Skin epidermis (tissue), 12 donors: ENCODE measurements at regions not wholly inside any gene's neighbourhood (a gene's known extent, or its start where the extent isn't known, plus 50 kb on each side); places are given as distances from the start of the nearest gene placed in this dataset.
A peak's percentile ranks its signal among the peaks of the same experiment; 100 is the strongest.
"Not testable (repeated sequence)": the region's sequence is repeated elsewhere in the genome, so short reads cannot be mapped to it uniquely, and the experiment has no call there.

Experiments
- H3K27ac ChIP-seq, 21 experiments: fragments of 200-600 bp; sonication (generic) in 11 of 21; one replicate each; pipeline ENCODE4 v1.5.0; 2020; ENCODE audit warnings: mild to moderate bottlenecking in 3 of 21, inconsistent platforms in 2 of 21, moderate library complexity in 2 of 21
- H3K4me3 ChIP-seq, 7 experiments: fragments of 200-600 bp; sonication (generic) in 2 of 7; one replicate each; pipeline ENCODE4 v1.5.0; 2020; ENCODE audit warnings: inconsistent platforms in 2 of 7, mild to moderate bottlenecking in 2 of 7, moderate library complexity in 1 of 7

- not testable (repeated sequence) for H3K4me3 ChIP-seq, H3K27ac ChIP-seq
These were observed 174.8 kb downstream of the COL12A1 start for GRCh38 chr6:75031102-75031501.

DNA sequence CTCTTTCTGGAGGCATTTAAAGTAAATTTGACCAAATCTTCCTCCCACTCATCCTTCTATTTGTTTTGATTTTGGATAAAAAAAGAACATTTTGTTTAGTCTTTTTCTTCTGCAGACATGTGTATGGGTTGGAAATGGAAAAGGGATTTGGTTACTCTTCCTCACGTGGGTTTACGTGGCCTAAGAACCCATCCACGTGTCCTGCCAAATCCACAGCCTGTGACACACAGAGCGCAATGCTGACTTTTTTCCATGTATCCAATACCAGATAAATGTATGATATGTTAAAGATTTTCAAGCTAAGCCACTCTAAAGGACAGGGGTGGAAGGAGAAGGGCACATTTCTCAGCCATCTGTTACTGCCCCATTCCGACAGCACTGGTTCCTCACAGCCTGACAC lies 176.5 kb downstream of the COL12A1 start:
- Histone ChIP-seq H3K27ac (no peak overlapping the region), H3K4me3 (no peak overlapping the region)

GRCh38 chr6:75025371-75025770 lies 180.5 kb downstream of the COL12A1 start:
- Histone ChIP-seq H3K4me3 (no peak overlapping the region), H3K27ac (no peak overlapping the region)

DNA sequence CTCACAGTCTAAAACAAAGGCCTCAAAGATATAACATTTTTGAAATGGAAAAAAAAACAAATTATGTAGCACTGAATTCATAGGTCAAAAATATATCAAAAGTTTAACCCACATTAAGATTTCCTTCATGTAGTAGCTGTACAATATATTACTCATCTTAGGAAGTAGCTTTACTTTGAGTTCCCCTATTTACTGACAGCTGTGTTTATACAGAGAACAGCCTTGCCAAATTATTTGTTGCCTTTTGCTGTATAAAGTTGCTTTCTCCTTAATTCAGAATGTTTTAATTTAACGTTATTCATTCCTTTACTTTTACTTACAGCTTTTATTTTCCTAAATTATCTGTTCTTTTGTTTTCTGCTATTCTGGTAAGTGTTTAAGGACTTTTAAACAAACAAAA lies 181.0 kb downstream of the COL12A1 start:
- Histone ChIP-seq H3K4me3 (no peak overlapping the region), H3K27ac (peak overlapping the region in 1 of 21 experiments; percentile 3)

GRCh38 chr6:75023634-75024033 lies 182.2 kb downstream of the COL12A1 start:
- no peak overlapping the region for H3K27ac ChIP-seq
- no peak overlapping the region for H3K4me3 ChIP-seq

GRCh38 chr6:75020971-75021370 lies 184.9 kb downstream of the COL12A1 start:
- Histone ChIP-seq H3K4me3 (no peak overlapping the region), H3K27ac (no peak overlapping the region)

DNA sequence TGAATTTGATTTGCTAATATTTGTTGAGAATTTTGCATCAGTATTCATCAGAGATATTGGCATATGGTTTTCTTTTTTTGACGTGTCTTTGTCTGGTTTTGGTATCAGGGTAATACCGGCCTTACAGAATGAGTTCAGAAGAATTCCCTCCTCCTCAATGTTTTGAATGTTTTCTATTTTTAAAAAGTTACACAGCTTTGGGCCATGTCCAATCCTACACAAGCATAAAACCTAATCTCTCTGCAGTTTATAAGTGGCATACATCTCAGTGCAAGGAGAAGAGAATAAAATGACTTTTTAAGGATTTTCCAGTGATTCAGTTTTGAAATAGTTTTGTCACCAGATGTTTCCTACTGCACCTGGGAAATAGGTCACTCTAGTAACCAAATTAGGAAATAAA lies 185.5 kb downstream of the COL12A1 start:
- Histone ChIP-seq H3K27ac (no peak overlapping the region), H3K4me3 (no peak overlapping the region)

DNA sequence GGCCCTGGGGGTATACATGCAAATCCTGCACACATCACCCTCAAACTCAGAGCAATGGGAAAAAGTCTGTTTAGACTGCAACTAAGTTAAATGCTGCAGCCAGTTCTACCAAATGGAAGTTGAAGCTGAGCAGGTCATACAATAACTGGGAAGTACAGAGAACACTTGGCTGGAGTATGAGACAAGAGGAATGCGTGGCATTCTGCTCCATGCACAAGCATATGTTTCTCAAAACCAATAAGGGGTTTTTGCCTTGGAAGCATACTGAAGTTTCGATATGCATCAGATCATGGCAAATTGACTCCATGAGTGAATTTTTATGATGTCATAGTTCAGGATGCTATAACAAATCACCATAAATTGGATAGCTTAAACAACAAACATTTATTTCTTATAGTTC lies 193.8 kb downstream of the COL12A1 start:
- H3K27ac ChIP-seq, result no peak overlapping the region
- no peak overlapping the region for H3K4me3 ChIP-seq

- H3K4me3 ChIP-seq, H3K27ac ChIP-seq: not testable (repeated sequence)
These were observed 201.9 kb downstream of the COL12A1 start for GRCh38 chr6:75003984-75004383.

- Histone ChIP-seq H3K27ac (no peak overlapping the region), H3K4me3 (no peak overlapping the region)
These were observed 208.2 kb downstream of the COL12A1 start for GRCh38 chr6:74997646-74998045.

- peak overlapping the region in 1 of 21 experiments; percentile 44 for H3K27ac ChIP-seq
These were observed 212.7 kb downstream of the COL12A1 start for GRCh38 chr6:74993136-74993535.

GRCh38 chr6:74991573-74992332 lies 214.1 kb downstream of the COL12A1 start:
- Histone ChIP-seq H3K27ac (peak overlapping the region in 3 of 21 experiments; percentile 19 to 54 (median 44)), H3K4me3 (no peak overlapping the region)

More at GRCh38 chr6:74993136-74993535, 212.7 kb downstream of the COL12A1 start:
- no peak overlapping the region for H3K4me3 ChIP-seq

- H3K27ac ChIP-seq, result peak overlapping the region in 1 of 21 experiments; percentile 12
- no peak overlapping the region for H3K4me3 ChIP-seq
These were observed 226.6 kb downstream of the COL12A1 start for GRCh38 chr6:74979065-74979766.

DNA sequence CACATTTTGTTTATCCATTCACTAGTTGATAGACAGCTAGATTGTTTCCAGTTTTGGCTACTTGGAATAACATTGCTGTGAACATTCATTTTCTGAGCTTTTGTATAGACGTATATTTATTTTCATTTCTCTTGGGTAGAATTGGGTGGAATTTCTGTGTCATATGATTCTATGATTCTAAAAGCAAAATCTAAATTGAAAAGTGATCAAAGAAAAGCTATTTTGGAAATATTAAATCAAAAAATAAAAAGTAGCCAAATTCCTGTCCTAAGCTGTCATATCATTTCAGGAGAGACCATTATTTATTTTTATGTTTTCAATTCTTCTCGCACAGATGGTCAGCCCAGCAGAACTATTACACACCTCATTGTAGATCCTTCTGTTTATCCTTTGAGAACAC lies 229.2 kb downstream of the COL12A1 start:
- H3K27ac ChIP-seq, result no peak overlapping the region
- H3K4me3 ChIP-seq, result no peak overlapping the region

GRCh38 chr6:74976026-74976425 lies 229.8 kb downstream of the COL12A1 start:
- no peak overlapping the region for H3K4me3 ChIP-seq

DNA sequence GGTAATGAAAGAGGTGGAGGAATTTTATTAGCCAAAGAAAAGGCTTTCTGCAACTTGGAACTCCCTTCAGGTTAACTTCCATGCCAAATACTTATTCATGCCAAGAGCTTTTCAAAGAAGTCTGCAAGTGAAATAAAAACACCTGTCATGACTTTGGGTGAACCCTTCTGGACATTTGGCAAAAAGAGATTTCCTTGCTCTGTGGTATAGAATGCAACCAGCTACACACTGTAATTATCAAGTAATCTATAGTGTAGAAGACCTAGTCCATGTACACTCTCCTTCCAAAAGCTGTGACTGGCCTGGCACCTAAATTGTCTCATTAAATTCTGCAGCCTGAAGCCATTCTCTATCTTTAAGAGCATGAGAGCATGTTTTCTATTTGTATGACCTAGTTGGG lies 232.3 kb downstream of the COL12A1 start:
- Histone ChIP-seq H3K4me3 (no peak overlapping the region), H3K27ac (no peak overlapping the region)

More at GRCh38 chr6:74976026-74976425, 229.8 kb downstream of the COL12A1 start:
- peak overlapping the region in 1 of 21 experiments; percentile 9 for H3K27ac ChIP-seq

DNA sequence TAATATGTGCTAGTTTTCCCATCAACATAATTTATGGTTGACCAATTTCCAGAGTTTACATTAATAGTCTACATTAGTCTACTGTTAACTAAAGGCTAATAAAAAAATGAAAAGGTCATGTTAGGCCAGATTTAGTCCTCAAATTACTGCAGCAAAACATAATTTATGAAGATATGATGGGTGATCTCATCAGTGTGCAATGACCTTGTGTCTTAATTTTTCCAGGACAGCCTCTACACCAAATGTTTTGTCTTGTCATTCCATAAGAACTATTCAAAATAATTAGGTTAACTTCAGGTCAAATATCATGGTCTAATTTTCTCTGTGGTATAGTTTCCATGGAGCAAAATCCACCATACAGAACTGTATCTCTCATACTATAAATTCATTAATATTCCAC lies 234.2 kb downstream of the COL12A1 start:
- H3K4me3 ChIP-seq, result no peak overlapping the region
- no peak overlapping the region for H3K27ac ChIP-seq

- H3K4me3 ChIP-seq, result no peak overlapping the region
- no peak overlapping the region for H3K27ac ChIP-seq
These were observed 236.1 kb downstream of the COL12A1 start for GRCh38 chr6:74969591-74970267.

DNA sequence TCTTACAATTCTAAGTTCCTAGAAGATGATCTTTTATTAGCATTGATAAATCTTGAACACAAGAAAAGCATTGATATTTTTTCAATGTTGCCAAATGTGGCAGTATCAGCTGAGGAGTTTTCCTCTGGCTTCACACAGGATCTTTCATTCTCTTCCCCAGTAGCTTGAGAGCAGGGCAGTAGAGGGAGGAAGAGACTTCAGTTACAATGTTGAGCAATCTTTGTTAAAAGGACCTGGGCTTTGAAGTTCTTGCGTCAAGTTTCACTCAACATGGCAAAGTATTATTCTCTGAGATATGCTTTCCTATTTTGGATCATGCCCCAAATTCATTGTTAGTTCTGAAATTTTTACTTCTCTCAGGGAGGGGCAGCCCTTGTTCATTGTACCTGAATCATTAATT lies 238.0 kb downstream of the COL12A1 start:
- Histone ChIP-seq H3K27ac (no peak overlapping the region), H3K4me3 (no peak overlapping the region)

DNA sequence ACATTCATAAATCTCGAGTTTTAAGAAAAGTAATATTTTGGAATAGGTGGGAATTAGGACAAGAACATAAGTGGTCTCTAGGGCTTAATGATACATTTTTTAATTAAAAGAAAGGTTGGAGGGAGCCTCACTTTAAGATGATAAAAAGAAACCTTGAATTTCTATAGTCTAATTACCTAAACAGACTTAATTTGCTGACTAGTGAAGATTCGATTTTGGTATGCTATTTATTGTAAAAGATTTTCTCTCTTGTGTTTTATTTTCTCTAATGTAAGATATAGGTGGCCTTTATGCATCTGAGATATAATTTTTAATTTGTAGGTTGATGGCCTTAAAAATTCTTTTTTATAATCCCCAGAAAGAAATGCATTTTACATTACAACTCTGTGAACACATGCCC lies 239.1 kb downstream of the COL12A1 start:
- Histone ChIP-seq H3K4me3 (no peak overlapping the region), H3K27ac (no peak overlapping the region)
